HG03342 (cell line): ENCODE measurements at regions not wholly inside any gene's neighbourhood (a gene's known extent, or its start where the extent isn't known, plus 50 kb on each side); places are given as distances from the start of the nearest gene placed in this dataset.
A peak's percentile ranks its signal among the peaks of the same experiment; 100 is the strongest.

Experiments
- ATAC-seq: cut with Tn5 transposase; IDR thresholded peaks from one replicate; pipeline ENCODE4 v1.9.1; 2021; ENCODE audit warnings: mild to moderate bottlenecking, moderate library complexity; ENCODE audit not compliant: unreplicated experiment

DNA sequence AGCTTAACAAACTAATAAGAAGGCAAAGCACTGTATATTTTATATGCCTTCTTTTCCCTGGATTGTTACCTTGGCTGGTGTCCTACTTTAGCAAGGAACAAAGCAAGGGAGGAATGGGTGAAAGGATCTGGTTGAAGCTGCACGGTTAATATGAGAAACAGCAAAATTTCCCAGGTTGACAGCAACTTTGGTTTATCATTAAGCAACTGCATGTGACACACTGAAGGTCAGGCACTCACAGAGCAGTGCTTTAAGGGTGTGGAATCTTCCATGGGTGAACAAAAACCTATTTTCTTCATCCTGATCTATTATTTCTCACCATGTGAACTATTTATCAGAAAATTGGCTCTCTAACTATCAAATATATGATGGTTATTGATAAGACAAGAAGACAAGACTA, 109.0 kb upstream of the ATP10B start:
- no peak for ATAC-seq

DNA sequence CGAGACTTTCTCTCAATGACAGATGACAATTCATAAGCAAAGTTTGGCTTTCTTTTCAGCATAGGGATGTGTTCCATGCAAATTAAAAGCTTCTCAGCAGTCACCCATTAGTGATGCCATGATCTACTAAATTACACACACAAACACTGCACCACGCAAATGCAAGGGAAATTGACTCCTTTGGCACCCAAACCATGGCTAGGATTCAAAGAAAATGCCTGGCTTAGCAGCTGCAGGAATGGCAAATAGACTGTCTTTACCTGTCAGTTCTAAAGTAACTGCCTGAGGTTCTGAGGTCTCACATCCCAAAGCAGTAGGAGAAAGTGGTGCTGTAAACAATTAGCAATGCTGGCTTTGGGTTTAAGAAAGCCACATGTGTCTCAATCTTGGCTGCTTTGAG, 108.6 kb upstream of the ATP10B start:
- no peak for ATAC-seq

DNA sequence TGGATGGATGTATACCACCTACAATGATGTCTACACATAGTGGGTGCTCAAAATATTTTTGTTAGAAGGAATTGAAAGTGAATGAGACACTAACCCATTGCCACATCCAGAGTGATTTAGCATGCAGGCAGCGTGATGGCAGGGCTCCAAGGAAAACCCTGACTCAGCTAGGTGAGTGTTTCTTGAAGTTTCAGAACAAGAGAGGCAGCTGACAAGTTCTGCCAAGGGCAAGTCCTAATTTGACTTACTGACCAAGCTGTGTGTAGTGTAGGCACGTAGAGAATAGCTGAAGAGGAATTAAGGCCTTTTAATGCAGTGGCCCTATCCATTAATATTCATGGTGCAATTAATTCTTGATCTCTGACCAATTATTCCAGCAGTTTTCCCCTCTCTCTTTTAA, 107.8 kb upstream of the ATP10B start:
- ATAC-seq = peak; percentile 41

GRCh38 chr5:160957312-160957861, 105.4 kb upstream of the ATP10B start:
- peak; percentile 43 for ATAC-seq

GRCh38 chr5:160956051-160956450, 104.0 kb upstream of the ATP10B start:
- ATAC-seq = no peak

- no peak for ATAC-seq
Measured at GRCh38 chr5:160950311-160950710, 98.3 kb upstream of the ATP10B start.

DNA sequence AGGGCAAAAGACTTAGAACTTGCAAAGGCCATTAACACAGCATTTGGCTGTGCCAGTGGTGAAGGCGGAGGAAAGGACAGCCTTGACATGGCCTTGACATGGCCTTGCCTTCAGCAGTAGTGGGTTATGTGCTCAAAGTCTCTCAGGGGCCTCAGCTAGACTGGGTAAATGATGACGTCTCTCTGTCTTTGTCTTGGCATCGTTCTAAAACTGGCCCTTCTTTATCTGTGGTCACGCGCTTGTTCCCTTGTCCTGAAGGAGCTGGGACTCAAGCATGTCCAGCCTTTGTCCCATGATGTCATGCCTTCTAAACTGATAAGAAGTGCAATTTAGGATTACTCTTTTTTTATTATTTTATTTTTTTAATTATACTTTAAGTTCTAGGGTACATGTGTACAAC, 88.7 kb upstream of the ATP10B start:
- no peak for ATAC-seq

GRCh38 chr5:160938532-160938931, 86.5 kb upstream of the ATP10B start:
- ATAC-seq = no peak

DNA sequence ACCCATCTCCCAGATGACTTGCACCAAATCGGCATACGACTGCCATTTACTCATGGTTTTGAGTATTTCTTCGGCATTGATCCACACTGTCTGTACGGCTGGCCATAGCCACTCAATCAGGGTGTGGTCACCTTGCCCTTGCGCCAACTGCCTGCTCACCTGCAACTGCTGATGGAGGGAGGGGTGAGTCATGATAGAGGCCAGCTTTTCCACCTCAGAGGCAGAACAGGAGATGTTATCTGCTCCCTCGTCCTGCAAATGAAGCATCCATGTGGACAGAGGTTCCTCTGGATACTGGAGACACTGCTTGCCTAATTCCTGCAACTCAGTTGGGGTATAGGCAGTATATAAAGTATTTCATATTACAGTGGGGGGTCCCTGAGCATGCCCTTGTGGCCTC, 85.6 kb upstream of the ATP10B start:
- ATAC-seq = no peak

GRCh38 chr5:160935776-160936175, 83.8 kb upstream of the ATP10B start:
- ATAC-seq = no peak

GRCh38 chr5:160931283-160931682, 79.3 kb upstream of the ATP10B start:
- ATAC-seq = no peak

DNA sequence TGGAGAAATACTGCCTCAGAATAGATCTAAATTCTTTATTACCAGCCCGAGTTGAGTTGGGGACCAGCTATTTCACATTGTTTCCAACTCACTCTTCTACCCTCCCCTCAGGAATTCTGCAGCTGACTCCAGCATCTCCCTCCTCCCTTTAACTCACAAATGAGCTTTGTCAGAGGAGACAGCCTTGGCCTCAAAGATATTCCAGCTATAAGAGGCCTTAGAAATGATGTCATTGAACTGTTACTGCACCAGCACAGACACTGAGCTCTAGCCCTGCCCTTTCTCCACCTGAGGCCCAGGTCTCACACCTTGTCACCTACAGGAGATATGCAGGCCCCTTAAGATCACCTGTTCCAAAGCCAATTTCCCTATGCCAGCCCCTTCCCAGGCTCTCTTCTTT, 78.4 kb upstream of the ATP10B start:
- no peak for ATAC-seq

GRCh38 chr5:160929906-160930305, 77.9 kb upstream of the ATP10B start:
- no peak for ATAC-seq

GRCh38 chr5:160929360-160929759, 77.3 kb upstream of the ATP10B start:
- ATAC-seq = no peak

- ATAC-seq = no peak
Measured at GRCh38 chr5:160926428-160926827, 74.4 kb upstream of the ATP10B start.

GRCh38 chr5:160925281-160925680, 73.3 kb upstream of the ATP10B start:
- ATAC-seq = no peak

GRCh38 chr5:160923936-160924710, 72.1 kb upstream of the ATP10B start:
- ATAC-seq = no peak

DNA sequence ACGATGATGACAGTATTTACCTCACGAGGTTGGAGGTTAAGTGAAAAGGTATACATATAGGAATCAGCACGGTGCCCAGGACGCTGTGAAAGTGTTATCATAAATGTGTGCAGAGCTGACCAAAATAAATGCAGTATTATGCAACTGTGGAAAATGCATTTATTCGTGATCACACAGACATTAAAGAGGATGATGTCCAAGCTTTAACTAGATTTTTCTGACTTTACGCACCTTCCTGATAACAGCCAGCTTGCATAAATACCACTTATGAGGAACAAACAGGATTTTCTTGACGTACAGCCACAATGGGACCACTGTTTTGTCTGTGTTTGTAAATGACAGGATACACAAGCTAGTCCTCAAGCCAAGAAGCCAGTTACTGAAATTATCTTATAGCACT, 71.4 kb upstream of the ATP10B start:
- ATAC-seq = no peak

GRCh38 chr5:160922311-160922710, 70.3 kb upstream of the ATP10B start:
- ATAC-seq = no peak

GRCh38 chr5:160921423-160922285, 69.6 kb upstream of the ATP10B start:
- ATAC-seq = no peak

DNA sequence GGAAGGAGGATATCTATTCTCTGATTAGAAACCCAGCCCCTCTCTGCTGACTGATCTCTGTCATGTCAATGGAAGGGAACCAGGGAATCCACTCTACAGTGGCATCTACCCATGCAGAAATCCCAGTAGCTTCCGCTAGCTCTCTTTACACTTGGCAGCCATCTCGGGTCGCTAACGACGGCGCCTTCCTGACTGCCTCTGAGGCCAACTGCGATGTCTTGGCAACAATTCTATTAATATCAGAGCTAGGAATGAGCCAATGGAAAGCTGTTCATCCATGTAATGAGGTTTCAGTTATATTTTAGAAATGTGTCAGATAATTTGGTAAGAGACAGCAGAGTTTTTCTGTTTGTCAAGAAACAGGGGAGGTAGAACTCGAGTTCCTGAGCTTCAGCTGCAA, 67.6 kb upstream of the ATP10B start:
- ATAC-seq = no peak

- ATAC-seq = no peak
Measured at GRCh38 chr5:160918386-160918785, 66.4 kb upstream of the ATP10B start.
